ENCODE measurements at regions not wholly inside any gene's neighbourhood (a gene's known extent, or its start where the extent isn't known, plus 50 kb on each side); places are given as distances from the start of the nearest gene placed in this dataset.

- no peak overlapping the region for H3K4me3 Mint-ChIP-seq
- DNase-seq (no peak), ATAC-seq (replicated peaks in 1 of 2) (no peak)
- H3K27ac Mint-ChIP-seq = peak overlapping the region; percentile 81
- peaks cover 0 to 2% of the 10 kb centered on the region in 2 donors for H3K9me3 Mint-ChIP-seq
- no peaks in the 10 kb centered on the region for H3K36me3 Mint-ChIP-seq (ENCODE audit: insufficient read depth in 2 of 2)
- H3K4me1 Mint-ChIP-seq (ENCODE audit: low read depth) = no peaks in the 10 kb centered on the region
- peaks cover 16% of the 10 kb centered on the region for H3K27me3 Mint-ChIP-seq (ENCODE audit: low read depth)
These were observed 402.2 kb upstream of the PLXNA2 start for GRCh38 chr1:208646431-208646830.

- Mint-ChIP-seq H3K27ac (no peak overlapping the region), H3K4me3 (no peak overlapping the region), H3K27me3 (ENCODE audit: low read depth) (peaks cover 16% of the 10 kb centered on the region), H3K4me1 (ENCODE audit: low read depth) (no peaks in the 10 kb centered on the region), H3K36me3 (ENCODE audit: insufficient read depth in 2 of 2) (no peaks in the 10 kb centered on the region), H3K9me3 (peaks cover 0 to 2% of the 10 kb centered on the region in 2 donors)
- DNase-seq (no peak), ATAC-seq (replicated peaks in 1 of 2) (no peak)
These were observed 404.0 kb upstream of the PLXNA2 start for GRCh38 chr1:208648146-208648545.

GRCh38 chr1:208652296-208653160, 408.3 kb upstream of the PLXNA2 start:
- H3K9me3 Mint-ChIP-seq = no peaks in the 10 kb centered on the region
- no peaks in the 10 kb centered on the region for H3K4me1 Mint-ChIP-seq (ENCODE audit: low read depth)
- DNase-seq (peak; percentile 7 to 29), ATAC-seq (replicated peaks in 1 of 2) (peak; percentile 21 to 51)
- H3K36me3 Mint-ChIP-seq (ENCODE audit: insufficient read depth in 2 of 2) = no peaks in the 10 kb centered on the region
- H3K4me3 Mint-ChIP-seq = no peak overlapping the region
- H3K27ac Mint-ChIP-seq = no peak overlapping the region
- peaks cover 16% of the 10 kb centered on the region for H3K27me3 Mint-ChIP-seq (ENCODE audit: low read depth)

- H3K27ac Mint-ChIP-seq = no peak overlapping the region
- peaks cover 13% of the 10 kb centered on the region for H3K27me3 Mint-ChIP-seq (ENCODE audit: low read depth)
- DNase-seq (no peak), ATAC-seq (replicated peaks in 1 of 2) (no peak)
- H3K4me1 Mint-ChIP-seq (ENCODE audit: low read depth) = no peaks in the 10 kb centered on the region
- H3K4me3 Mint-ChIP-seq = no peak overlapping the region
- H3K9me3 Mint-ChIP-seq = no peaks in the 10 kb centered on the region
- H3K36me3 Mint-ChIP-seq (ENCODE audit: insufficient read depth in 2 of 2) = no peaks in the 10 kb centered on the region
These were observed 409.2 kb upstream of the PLXNA2 start for GRCh38 chr1:208653426-208653825.

- H3K9me3 Mint-ChIP-seq = no peaks in the 10 kb centered on the region
- no peaks in the 10 kb centered on the region for H3K36me3 Mint-ChIP-seq (ENCODE audit: insufficient read depth in 2 of 2)
- H3K27ac Mint-ChIP-seq = no peak overlapping the region
- DNase-seq = no peak
- peaks cover 5% of the 10 kb centered on the region for H3K27me3 Mint-ChIP-seq (ENCODE audit: low read depth)
- H3K4me3 Mint-ChIP-seq = no peak overlapping the region
- no peak for ATAC-seq (replicated peaks in 1 of 2)
- H3K4me1 Mint-ChIP-seq (ENCODE audit: low read depth) = no peaks in the 10 kb centered on the region
These were observed 410.1 kb upstream of the PLXNA2 start for GRCh38 chr1:208654241-208654640.

GRCh38 chr1:208665936-208666335, 421.8 kb upstream of the PLXNA2 start:
- Mint-ChIP-seq H3K27me3 (ENCODE audit: low read depth) (no peaks in the 10 kb centered on the region), H3K36me3 (ENCODE audit: insufficient read depth in 2 of 2) (no peaks in the 10 kb centered on the region), H3K9me3 (no peaks in the 10 kb centered on the region), H3K27ac (no peak overlapping the region), H3K4me3 (no peak overlapping the region), H3K4me1 (ENCODE audit: low read depth) (no peaks in the 10 kb centered on the region)
- no peak for DNase-seq
- no peak for ATAC-seq (replicated peaks in 1 of 2)

- H3K36me3 Mint-ChIP-seq (ENCODE audit: insufficient read depth in 2 of 2) = no peaks in the 10 kb centered on the region
These were observed 424.8 kb upstream of the PLXNA2 start for GRCh38 chr1:208668991-208669390.

GRCh38 chr1:208670778-208671177, 426.6 kb upstream of the PLXNA2 start:
- H3K36me3 Mint-ChIP-seq (ENCODE audit: insufficient read depth in 2 of 2) = no peaks in the 10 kb centered on the region
- no peaks in the 10 kb centered on the region for H3K9me3 Mint-ChIP-seq
- H3K27me3 Mint-ChIP-seq (ENCODE audit: low read depth) = no peaks in the 10 kb centered on the region
- DNase-seq (no peak), ATAC-seq (replicated peaks in 1 of 2) (no peak)
- H3K4me3 Mint-ChIP-seq = no peak overlapping the region
- no peak overlapping the region for H3K27ac Mint-ChIP-seq
- no peaks in the 10 kb centered on the region for H3K4me1 Mint-ChIP-seq (ENCODE audit: low read depth)

More at GRCh38 chr1:208668991-208669390, 424.8 kb upstream of the PLXNA2 start:
- Mint-ChIP-seq H3K27ac (no peak overlapping the region), H3K4me1 (ENCODE audit: low read depth) (no peaks in the 10 kb centered on the region), H3K27me3 (ENCODE audit: low read depth) (no peaks in the 10 kb centered on the region), H3K9me3 (no peaks in the 10 kb centered on the region), H3K4me3 (no peak overlapping the region)
- DNase-seq (no peak), ATAC-seq (replicated peaks in 1 of 2) (no peak)

- H3K36me3 Mint-ChIP-seq (ENCODE audit: insufficient read depth in 2 of 2) = no peaks in the 10 kb centered on the region
- DNase-seq = no peak
- H3K4me1 Mint-ChIP-seq (ENCODE audit: low read depth) = no peaks in the 10 kb centered on the region
- peaks cover 6% of the 10 kb centered on the region for H3K27me3 Mint-ChIP-seq (ENCODE audit: low read depth)
- no peak overlapping the region for H3K27ac Mint-ChIP-seq
- ATAC-seq (replicated peaks in 1 of 2) = no peak
- no peaks in the 10 kb centered on the region for H3K9me3 Mint-ChIP-seq
- H3K4me3 Mint-ChIP-seq = no peak overlapping the region
These were observed 437.9 kb upstream of the PLXNA2 start for GRCh38 chr1:208681878-208682663.

- Mint-ChIP-seq H3K4me1 (ENCODE audit: low read depth) (no peaks in the 10 kb centered on the region), H3K27me3 (ENCODE audit: low read depth) (peaks cover 6% of the 10 kb centered on the region), H3K9me3 (no peaks in the 10 kb centered on the region), H3K4me3 (no peak overlapping the region), H3K27ac (no peak overlapping the region), H3K36me3 (ENCODE audit: insufficient read depth in 2 of 2) (no peaks in the 10 kb centered on the region)
- DNase-seq = no peak
- no peak for ATAC-seq (replicated peaks in 1 of 2)
These were observed 438.5 kb upstream of the PLXNA2 start for GRCh38 chr1:208682664-208683013.

GRCh38 chr1:208683141-208683540, 439.0 kb upstream of the PLXNA2 start:
- DNase-seq (no peak), ATAC-seq (replicated peaks in 1 of 2) (no peak)
- Mint-ChIP-seq H3K4me1 (ENCODE audit: low read depth) (no peaks in the 10 kb centered on the region), H3K4me3 (no peak overlapping the region), H3K27ac (no peak overlapping the region), H3K27me3 (ENCODE audit: low read depth) (peaks cover 6% of the 10 kb centered on the region), H3K36me3 (ENCODE audit: insufficient read depth in 2 of 2) (no peaks in the 10 kb centered on the region), H3K9me3 (no peaks in the 10 kb centered on the region)

- Mint-ChIP-seq H3K4me3 (no peak overlapping the region), H3K4me1 (ENCODE audit: low read depth) (no peaks in the 10 kb centered on the region), H3K27ac (no peak overlapping the region), H3K36me3 (ENCODE audit: insufficient read depth in 2 of 2) (peaks cover 0 to 1% of the 10 kb centered on the region in 2 donors), H3K9me3 (peaks cover 0 to 1% of the 10 kb centered on the region in 2 donors), H3K27me3 (ENCODE audit: low read depth) (peaks cover 6% of the 10 kb centered on the region)
- ATAC-seq (replicated peaks in 1 of 2) (no peak), DNase-seq (no peak)
These were observed 440.0 kb upstream of the PLXNA2 start for GRCh38 chr1:208684192-208684591.

GRCh38 chr1:208686592-208686991, 442.4 kb upstream of the PLXNA2 start:
- Mint-ChIP-seq H3K4me1 (ENCODE audit: low read depth) (no peaks in the 10 kb centered on the region), H3K27ac (no peak overlapping the region), H3K36me3 (ENCODE audit: insufficient read depth in 2 of 2) (peaks cover 0 to 1% of the 10 kb centered on the region in 2 donors), H3K27me3 (ENCODE audit: low read depth) (peaks cover 14% of the 10 kb centered on the region), H3K9me3 (peaks cover 0 to 3% of the 10 kb centered on the region in 2 donors), H3K4me3 (no peak overlapping the region)
- no peak for DNase-seq
- no peak for ATAC-seq (replicated peaks in 1 of 2)

All from activated T-cell treated with anti-CD3 and anti-CD28 coated beads, Interleukin-2, amount 50 U/mL, for 72 hours (primary cell).